Activated CD4-positive, alpha-beta T cell treated with anti-CD3 and anti-CD28 coated beads, Interleukin-2, amount 50 U/mL, for 1 hour (primary cell): ENCODE measurements at regions not wholly inside any gene's neighbourhood (a gene's known extent, or its start where the extent isn't known, plus 50 kb on each side); places are given as distances from the start of the nearest gene placed in this dataset.

Source experiments
- DNase-seq: peaks from one replicate; pipeline ENCODE4 v3.0.0-alpha.2; 2020

DNA sequence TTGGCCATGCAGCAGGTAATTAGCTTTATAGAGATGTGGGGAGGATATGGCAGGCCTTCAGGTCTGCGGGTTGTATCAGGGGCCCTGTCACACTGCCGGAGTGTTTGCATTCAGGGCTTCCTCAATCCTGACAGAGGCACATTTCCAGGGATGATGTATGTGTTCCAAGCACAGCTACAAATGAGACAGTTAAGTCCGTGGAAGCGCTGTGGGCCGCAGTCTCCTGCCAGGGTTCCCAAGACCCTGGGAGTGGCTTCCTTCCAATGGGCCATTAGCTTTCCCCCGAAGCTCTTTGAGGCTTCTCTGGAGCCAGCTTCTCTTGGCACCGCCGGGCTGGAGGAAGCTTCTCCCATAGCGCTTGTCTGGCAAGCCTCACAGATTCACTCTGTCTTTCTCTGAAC lies 1524.7 kb upstream of the TMEM132C start:
- DNase-seq, result no peak

DNA sequence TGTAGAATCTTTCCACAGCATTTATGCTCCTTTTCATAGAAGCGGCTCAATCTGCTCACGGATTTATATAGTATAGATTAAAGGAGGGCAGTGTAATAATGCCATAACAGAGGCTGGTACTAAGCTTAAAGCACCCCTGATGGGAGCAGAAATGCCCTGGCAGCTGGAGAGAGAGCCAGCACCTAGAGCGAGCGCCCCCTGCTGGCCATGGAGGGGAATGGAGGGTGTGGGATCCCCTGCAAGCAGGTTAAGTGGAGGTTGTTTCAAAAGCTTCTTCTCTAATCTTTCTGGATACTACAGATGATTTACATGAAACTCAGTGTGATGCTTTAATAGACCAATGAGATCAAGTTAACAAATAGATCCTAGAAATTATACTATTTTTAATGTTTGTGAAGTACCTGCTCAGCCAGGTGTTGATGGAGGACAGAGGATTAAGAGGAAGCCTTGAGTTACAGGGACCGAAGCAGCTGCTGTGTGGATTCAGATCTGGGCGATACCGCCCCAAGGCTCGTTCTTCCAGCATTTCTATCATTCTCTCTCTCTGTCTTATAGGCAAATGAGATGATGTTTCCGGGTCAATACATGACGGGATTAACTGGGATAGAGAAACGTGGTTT lies 1519.3 kb upstream of the TMEM132C start:
- peak; percentile 40 for DNase-seq

DNA sequence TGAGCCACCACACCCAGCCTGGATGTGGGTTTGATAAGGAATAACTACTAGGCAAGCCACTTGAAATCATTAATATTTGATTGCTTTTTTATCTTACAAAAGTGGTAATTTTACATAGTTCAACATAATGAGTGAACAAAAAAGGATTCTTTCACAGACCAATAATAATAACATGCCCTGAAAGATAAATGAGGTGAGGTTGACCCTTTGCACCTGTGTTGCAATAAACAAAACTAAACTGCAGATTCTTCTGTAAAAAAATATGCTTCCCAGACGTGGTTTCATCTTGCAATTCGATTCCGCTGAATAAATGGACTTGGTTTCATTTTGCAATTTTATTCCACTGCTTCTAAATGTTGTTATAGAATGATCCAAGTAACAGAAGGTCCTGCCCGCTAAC lies 1514.9 kb upstream of the TMEM132C start:
- DNase-seq, result no peak

DNA sequence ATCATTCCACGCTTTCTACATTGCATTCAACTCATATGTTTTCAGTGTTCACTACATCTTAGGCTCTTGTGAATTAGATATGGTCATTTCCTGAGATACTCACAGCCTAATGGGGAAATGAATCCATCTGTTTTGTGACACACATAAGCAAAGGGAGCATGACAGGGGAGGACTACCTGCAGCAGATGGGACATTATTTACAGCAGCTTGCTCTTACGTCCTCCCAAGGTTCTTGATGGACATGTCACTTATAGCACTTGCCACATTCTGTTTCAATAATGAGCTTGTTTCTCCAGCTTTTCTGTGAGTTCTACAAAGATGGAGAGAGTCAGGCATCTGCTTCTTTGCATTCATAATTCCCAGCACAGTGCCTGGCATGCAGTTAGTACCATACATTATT lies 1509.6 kb upstream of the TMEM132C start:
- no peak for DNase-seq

DNA sequence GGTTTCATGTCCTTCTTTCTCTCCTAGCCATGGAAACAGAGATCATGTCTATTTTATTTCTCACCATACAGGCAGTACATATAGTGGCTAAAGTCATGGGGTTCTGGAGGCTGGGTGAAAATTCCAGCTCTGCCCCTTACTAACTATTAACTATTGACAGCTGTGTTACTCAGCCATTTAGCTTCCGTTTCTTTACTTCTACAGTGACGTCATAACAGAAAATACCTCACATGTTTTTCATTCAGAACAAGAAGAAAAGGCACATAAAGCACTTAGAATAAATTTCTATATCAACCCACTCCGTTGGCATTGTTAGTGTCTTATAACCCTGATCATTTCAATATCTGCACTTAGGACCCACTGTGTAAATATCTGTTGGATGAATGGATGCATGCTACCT lies 1506.9 kb upstream of the TMEM132C start:
- DNase-seq, result no peak

DNA sequence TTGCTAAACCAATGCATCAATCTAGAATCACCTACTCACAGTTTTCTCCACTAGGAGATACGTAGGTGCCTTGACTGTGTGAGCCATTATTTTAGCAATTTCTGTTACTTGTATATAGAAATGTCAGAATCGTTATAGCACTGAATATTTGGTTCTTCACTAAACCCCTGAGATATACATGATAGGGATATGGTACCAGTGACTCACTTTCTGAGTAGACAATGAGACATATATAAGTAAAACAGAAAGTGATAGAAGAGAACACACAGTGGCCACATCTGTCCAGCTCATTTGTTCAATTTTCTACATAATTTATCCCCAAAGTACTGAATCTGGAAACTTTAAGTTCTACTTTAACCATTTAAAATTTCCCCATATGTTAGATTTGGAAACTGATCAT lies 1505.5 kb upstream of the TMEM132C start:
- DNase-seq, result no peak

DNA sequence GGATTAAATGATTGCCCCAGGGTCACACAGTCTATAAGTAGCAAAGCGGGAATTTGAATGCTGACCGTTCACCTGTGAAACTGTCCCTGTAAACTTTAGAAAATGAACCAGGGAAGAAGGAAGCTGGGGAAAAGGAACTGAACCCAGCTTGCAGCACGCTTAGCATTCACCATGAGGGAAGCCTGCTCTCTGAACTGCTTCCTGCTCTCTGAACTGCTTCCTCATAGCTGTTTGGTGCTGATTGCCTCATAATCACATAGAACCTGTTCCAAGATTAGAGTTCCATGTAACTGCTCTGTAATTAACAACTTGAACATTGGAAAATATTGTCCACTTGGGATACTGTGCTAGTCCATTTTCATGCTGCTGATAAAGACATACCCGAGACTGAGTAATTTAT lies 1504.8 kb upstream of the TMEM132C start:
- no peak for DNase-seq

DNA sequence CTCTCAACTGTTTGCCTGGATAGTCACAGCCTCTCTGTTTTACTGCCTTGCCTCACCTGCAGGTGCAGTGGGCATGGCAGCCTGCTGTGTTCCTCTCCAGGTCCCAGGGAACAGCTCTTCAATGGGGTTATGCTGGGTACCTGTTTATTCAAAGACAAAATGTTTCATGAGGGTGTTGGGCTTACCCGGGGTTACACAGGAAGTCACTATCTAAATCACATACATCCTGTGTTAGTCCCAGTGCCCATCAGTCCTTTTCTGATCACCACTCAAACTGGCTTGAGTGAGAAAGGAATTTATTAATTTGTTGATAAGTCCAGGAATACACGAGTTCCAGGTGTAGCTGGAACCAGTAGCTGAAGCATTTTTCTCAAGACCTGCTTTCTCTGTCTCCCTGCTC lies 1503.6 kb upstream of the TMEM132C start:
- DNase-seq, result no peak

DNA sequence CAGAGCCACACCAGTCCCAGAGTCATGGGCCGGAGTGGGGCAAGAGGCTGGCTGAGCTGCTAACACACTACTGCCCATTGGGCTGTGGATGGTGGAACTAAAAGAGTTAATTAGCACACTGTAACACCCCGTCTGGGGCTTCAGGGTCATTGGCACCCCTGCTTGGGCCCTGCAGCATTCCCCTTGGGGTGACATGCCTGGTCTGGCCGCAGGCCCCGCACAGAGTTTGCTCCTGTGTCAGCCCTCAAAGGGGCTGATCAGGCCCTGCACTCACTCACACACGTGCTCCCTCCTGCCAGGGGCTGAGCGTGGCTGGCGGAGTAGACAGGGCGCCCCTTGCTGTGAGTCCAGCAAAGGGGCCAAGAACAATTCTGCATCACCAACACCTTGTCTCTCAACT lies 1499.6 kb upstream of the TMEM132C start:
- no peak for DNase-seq

DNA sequence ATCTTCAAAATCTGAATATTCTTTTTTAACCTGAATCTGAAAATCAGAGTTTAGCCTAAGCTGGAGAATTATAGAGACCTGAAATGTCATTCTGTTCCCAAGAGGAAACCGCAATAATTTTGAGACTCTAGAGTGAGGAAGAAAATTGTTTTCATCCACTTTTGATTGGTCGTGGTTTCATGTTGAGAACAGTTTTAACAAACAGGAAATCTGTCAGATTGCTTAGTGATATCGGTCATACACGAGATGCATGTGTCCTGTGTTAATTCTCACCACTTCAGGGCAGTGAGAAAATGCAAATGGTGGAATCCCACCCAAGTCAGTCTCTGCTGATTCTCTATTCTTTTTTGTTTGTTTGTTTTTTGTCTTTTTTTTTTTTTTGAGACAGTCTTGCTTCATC lies 1498.5 kb upstream of the TMEM132C start:
- DNase-seq, result no peak

DNA sequence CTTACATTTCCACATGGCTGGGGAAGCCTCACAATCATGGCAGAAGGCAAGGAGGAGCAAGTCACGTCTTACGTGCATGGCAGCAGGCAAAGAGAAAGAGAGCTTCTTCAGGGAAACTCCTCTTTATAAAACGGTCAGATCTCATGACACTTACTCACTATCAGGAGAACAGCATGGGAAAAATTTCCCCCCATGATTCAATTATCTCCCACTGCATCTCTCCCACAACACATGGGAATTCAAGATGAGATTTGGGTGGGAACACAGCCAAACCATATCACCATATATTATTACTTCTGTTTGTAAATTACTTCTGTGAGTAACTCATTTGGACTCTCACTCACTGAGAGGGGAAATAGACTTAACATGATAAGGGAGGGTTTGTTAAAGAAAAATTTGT lies 1496.8 kb upstream of the TMEM132C start:
- no peak for DNase-seq

DNA sequence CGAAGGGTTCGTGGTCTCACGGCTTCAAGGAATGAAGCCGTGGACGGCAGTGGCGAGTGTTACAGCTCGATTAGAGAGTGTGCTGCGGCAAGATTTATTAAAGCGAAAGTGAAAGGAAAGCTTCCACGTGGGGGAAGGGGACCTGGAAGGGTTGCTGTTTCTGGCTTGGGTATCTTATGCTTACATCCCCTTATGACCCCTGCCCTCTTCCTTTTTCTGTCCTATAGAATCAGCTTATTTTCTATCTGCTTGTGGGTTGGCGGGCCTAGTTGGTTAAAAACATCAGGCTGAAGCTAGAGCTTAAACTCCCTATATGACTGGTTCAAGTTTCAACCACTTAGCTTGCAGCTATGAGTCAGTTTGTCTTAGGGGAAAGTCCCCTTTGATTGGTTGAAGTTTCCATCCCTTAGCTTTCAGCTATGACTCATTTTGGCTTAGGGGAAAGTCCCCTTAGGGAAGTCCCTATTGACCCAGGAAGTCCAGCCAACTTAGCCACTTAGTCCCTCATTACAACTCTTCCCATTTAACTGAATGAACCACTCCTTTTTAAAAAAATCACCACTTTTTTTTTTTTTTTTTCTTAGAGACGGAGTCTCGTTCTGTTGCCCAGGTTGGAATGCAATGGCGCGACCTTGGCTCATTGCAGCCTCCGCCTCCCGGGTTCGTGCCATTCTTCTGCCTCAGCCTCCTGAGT lies 1494.7 kb upstream of the TMEM132C start:
- peak; percentile 8 for DNase-seq

DNA sequence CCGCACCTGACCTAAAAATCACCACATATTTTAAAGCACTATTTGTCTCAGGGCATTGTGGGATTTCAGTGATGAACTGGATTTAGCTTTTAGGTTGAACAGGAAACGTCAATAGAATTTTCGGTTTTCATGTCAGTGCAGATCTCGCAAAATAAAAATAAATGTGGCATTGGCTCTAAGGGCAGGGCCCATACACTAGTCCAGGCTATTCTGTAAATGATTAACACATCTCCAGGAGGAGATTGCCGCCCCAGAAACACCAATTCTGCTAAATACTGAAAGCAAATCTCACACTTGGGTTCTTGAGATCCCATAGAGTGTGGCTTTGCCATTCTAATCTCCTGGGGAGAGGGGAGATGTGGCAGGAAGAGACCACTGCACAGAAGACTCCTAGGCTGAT lies 1494.0 kb upstream of the TMEM132C start:
- no peak for DNase-seq

DNA sequence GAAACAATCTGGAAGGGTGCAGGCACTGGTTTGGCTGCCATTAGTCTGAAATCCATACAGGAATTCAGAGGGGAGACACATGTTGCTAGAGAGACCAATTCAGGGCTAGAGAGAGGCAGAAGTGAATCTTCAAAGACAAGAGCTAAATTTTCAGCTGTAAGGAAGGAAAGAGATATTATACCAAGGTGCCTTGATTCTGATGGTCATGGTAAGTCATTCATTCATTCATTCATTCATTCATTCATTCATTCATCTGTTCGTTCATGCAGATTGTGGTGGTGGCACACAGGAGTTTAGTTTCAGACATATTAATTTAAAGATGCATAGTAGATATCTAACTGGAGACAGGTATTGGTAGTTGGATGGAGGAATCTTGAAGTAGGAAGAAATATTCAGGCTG lies 1493.5 kb upstream of the TMEM132C start:
- DNase-seq, result no peak

DNA sequence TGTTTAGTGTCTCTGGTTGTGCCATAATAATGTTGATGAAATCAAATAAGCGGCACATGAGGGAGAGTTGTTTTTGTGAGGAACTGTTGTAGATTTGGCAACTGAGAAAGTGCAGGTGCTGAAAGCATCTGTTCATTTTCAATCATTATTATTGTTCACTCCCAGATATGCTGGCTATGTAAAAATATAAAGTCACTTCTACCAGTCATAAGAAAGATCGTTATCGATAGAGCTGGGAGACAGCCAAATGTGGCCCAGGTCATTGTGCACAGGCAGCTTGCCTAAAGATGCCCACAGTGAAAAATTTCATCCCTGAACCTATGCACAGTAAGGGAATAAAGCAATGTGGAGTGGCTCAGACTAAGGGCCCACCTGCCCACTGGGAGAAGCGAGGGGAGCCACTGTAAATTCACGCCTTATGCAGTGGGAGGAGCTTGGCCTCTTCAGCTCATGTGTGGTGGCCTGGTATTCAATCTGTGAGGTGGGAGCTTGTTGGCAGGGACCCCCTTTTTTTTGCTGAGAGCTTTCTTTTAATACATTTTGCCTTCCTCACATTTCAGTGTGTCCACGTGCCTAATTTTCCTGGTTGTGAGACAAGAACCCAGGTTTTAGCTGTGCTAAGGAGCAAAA lies 1490.8 kb upstream of the TMEM132C start:
- DNase-seq, result no peak

DNA sequence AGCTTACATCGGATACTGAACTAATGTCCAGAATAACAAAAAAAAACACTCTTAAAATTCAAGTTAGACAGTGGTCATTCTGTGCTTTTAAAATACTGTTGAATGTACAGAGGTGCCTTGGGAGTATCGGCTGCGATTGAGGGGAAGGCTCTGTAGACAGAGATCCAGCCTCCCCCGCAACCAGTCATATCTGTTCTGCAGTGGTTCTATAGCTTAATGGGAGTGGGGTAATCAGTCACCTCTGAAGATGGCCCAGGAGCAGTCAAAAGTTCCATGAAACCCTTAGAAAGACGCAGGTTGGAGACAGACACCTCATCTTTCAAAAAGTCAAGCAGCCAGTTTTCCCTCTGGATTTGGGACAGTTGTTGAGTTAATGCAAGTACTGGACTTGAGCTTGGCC lies 1486.6 kb upstream of the TMEM132C start:
- no peak for DNase-seq

DNA sequence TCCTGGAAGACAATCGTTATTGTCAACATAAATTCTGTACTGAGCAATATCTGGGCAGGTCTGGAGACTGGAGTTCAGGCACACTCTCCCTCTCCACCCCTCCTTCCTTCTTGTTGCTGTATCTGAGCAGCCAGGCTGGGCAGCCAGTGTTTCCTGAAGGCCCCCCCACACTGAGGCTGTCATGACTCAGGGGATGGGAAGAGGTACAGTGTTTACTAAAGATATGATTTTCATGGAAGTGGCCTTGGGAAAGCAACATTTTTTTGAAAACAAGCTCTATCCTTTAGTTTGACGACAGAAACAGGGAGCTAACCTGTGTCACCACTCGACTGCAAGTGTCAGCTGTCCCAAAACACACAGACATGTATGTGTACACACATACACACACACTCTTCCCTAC lies 1485.4 kb upstream of the TMEM132C start:
- DNase-seq, result no peak

DNA sequence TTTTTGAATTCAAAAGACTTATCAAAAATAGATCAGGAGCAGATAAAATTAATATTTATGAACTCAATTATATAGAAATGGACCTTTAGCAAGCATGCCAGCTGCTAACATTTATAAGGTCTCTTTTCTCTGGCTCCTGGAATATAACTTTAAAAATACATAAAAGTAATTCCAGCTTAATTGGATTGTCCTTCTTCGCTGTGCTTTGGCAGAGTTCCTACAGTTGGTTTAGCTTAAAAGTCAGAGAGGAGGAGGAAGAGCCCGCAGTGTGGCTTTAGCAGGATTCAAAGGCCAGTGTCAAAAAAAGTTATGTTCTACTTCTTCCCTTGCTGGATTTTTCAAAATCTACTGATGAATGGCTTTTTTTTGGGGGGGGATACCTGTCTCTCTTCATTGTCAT lies 1484.9 kb upstream of the TMEM132C start:
- DNase-seq, result no peak

DNA sequence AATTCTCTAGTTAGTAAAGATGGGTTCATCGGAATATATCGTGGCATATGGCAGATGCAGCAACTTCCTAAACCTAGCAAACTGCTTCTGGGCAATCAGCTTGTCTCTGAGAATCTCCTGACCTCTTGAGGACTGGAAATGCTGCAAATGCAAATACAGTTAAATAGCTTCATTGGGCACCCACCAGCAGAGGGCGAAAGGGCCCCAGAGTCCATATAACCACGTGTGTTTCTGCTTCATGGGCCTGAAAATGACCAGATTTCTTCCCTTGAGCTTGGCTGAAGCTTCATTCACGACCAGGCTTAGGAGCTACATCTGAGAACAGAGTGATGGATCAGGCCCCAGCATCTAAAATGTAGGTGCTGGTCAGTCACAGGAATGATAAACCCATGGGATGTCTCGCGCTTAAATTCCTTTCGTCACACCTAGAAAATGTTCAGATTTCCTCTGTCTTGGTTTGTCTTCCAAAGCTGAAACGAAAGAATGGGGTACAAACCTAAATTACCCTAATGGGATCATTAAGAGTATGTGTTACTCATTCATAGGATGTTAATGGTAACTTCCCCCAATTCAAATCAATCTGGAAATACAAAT lies 1482.5 kb upstream of the TMEM132C start:
- peak; percentile 9 for DNase-seq

DNA sequence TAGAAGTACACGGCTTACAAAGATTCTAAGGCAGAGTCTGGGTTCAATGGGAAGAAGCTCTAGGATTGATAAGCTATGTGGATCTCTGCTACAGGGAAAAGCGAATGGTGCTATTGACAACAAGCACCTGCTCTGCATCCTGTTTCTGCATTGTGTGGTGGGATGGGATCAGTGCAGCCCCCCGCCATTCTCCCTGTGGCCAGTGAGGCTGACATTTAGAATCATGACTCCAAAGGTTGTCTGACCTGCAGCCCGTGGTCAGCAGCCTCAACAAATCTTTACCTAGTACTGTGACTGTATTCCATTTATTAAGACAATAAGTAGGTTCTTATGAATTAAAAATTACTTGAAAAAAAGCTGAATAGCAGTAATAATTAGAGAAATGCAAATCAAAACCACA lies 1477.0 kb upstream of the TMEM132C start:
- DNase-seq, result no peak

DNA sequence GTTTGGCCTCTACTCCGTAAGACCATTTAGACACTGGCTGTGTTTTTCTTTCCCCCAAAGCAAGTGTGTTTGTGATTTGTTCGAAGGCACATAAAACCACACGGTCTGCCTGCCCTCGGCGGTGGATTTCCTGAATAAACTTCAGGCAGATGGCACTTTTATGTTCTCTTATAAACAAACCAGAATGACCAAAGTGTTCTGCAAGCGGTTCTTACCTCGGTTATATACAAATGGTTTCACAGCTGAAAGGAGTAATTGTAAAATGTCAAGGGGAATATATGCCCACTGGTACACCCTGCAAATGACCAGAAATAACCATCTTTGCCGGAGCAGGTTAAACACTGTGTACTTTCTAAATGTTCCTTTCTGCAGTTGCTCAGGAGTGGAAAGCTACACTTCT lies 1475.8 kb upstream of the TMEM132C start:
- DNase-seq, result no peak

DNA sequence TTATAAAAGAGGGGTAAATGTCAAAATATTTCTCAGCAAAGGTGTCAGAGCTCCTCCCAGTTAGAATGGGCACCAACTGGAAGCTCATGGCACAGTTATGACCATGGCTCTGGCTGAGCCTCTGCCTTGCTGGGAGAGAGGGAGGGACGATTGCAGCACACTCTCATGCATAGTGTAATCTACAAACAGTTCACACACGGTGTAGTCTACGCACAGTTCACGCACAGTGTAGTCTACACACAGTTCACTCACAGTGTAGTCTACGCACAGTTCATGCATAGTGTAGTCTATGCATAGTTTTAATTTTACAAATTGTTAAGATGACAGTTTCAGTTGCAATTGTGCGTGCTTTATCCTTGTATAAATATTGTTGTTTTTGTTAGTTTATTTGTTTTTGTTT lies 1474.6 kb upstream of the TMEM132C start:
- no peak for DNase-seq

DNA sequence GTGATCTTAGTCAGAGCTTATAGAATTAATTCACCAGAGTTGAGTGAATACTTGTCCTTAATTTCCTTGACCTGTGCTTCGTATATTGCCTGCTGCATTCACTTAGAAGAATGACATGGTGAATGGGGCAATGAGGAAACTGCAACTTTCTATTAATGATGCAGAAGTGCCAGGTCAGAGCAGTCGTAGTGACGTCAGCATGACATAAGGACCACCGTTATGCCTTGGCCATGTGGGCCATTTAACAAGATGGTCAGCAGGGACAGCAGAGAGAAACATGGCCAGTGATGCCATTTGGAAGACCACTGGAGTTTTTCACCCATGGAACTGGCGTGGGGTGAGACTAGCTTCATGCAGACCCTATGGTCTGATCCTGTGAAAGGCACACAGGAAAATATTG lies 1469.4 kb upstream of the TMEM132C start:
- no peak for DNase-seq

DNA sequence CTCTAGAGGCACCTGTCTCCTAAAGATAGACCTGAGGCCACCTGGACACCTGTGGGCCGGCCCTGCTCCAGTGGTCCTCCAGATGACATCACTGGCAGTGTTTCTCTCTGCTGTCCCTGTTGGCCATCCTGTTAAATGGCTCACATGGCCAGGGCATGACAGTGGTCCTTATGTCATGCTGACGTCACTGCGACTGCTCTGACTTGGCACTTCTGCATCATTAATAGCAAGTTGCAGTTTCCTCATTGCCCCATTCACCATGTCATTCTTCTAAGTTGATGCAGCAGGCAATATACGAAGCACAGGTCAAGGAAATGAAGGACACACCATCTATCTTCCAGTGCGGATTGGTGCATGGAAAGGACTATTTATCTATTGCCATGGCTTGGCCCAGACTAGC lies 1468.5 kb upstream of the TMEM132C start:
- DNase-seq, result no peak
